Medulla oblongata (tissue), 1 donor: ENCODE measurements at regions not wholly inside any gene's neighbourhood (a gene's known extent, or its start where the extent isn't known, plus 50 kb on each side); places are given as distances from the start of the nearest gene placed in this dataset.

Experiments used
- DNase-seq: peaks from one replicate; pipeline ENCODE4 v3.0.0-alpha.2; 2015; ENCODE audit errors: extremely low spot score

DNA sequence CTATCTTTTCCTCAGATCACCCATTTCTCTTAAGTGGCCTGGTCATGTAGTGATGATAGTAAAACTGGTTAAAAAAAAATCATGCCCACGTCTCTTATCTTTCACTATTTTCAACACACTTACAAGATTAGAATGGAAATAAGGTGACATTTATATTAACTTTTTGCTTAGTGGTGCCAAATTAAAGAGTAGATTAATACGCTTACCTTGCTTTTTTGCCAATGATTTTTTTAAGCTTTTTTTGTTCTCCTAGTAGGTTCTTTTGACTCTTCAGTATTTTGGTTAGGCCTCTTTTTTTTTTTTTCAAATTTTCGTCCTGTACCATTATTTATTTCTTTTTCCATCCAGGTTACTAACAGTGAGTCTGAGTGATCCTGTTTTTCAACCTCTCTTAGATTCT lies 147.9 kb downstream of the PTCSC3 start:
- DNase-seq, result no peak

DNA sequence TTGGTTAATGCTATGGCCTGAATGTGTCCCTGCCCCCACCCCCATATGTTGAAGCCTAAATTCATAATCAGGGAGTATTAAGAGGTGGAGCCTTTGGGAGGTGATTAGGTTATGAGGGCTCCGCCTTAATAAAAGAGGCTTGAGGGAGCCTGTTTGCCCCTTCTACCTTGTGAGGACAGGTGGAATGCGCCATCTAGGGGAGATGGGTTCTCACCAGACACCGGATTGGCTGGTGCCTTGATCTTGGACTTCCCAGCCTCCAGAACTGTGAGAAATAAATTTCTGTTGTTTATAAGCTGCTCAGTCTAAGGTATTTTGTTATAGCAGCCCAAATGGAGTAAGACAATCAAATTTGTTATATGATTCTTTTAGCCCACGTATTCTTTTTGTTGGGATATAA lies 148.3 kb downstream of the PTCSC3 start:
- no peak for DNase-seq

DNA sequence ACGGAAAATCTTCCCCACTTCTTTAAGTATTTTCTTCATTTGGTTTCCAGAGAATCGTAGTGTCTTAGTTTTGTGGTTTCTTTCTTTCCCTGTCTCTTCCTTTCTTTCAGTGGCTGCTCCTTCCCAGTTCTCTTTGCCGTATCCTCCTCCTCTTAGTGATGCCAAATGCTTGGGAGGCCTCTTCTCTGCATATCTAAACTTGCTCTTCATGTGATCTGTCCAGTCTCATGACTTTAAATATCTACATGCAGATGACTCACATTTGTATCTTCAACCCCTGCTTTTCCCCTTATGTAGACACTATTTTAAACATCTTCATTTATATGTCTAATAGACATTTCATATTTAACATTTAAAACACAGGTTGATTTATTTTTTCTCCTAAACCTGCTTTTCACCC lies 149.2 kb downstream of the PTCSC3 start:
- DNase-seq, result no peak

DNA sequence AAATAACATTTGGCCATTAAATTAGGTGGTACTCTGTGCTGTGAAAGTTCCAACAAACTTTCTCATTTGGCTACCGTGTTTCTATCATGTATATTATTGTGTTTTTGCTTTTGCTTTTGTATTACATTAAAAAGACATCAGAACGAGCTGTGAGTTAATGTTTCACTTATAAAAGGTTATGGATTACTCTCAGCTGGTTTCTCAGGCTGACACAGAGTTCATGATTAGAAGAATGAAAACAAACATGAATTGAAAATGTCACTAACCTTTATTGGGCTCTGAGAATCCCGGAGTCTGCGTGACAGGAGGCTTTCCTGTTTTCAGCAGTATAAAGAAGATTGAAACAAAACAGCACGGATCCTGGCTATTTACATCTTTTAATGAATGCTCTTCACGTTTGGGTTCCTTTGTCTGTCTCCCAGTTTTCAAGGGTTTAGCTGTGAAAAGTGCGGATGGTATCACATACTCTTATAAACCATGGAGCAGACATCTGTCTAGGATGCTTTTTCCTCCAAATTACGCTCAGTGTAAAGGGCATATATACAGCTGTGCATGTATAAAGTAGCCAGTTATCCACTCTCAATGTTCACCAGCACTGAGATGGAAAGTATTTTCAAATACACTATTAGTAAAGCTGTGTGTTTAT lies 153.6 kb downstream of the PTCSC3 start:
- DNase-seq, result peak; percentile 56

DNA sequence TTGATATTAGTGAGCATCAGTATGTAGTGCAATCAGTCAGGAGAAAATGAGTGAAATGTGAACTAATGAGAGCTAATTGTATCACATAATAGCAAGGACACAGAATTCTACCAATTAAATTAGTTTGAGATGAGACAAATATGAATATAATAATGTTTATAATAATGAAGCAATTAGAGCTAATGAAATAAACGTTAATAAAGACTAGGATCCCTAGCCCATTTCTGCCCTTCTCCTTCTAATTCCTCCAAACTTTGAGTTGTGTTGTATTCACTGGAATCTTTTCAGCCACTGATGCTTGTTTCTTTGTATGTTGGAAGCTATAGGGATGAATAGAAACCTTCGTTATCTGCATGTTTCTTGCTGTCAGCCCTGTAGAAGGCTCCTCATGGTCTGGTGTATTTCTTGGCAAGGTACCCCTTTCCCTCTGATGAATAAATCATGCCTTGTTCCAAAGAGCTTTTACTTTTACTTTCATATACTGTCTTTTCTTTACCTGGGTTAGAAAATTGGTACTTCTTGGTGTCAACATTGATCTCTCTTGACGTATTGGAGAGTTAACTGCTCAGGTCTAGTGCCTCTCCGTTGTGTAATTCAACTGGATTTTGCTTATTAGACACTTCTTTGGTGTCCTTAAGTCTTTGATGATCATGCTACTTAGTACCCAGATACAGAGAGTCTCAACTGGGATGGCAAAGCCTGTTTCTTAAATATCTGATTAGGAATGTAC lies 154.8 kb downstream of the PTCSC3 start:
- DNase-seq, result peak; percentile 47

DNA sequence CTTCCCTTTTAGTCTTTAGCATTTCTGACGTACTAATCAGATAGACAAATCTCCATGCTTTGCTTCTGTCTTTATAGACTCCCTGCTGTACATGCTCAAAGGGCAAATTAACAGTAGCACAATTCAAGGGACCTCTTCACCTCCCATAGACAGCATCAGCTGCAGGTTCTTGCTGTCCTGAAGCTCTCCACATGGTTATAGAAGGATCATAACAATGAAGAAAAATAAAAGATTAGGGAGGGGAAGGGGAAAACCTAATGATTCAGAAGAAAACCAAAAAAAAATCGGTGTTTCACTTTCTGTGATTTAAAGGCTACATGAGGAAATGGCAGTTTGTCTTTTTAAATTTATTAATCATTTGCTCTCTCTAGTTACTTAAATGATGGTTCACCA lies 155.5 kb downstream of the PTCSC3 start:
- DNase-seq, result peak; percentile 50

DNA sequence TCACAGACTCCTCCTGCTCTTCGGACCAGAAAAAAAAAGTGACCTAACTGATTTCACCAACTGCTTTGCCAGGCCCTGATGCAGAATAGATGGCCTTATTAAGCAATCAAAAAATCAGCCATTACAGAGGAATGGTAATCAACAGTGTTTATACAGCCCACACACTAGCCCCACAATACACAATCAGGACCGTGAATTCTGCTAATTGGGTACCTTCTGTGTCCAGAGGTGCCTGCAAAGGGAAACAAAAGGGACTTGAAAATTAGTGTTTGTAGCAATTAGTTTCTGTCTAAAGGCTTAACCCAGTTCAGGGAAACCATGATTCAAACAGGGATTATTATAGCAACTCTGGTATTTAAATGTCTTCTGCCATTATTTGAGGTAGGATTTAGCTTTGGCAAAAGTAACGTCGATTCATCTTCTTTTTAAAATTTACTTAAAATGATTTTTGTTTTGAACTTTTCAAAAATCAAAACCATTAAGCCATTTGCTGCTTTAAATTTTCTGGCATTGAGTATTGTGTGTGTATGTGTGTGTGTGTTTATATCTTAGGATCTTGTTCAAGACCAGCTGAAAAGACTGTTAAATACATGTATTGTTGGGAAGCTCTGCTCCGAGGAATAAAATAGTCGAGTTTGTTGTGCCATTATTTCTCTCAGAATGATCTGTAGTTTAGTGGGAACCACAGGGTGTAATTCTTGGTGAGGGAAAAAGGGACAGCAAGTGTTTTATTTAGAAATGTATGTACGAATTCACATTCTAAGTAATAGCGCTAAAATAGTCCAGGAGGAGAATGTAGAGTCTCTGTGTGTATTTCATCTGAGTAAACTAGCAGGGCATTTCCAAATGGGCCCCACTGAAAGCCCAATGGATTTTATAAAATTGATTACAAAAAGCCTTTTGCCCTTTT lies 156.1 kb downstream of the PTCSC3 start:
- peak; percentile 59 for DNase-seq

DNA sequence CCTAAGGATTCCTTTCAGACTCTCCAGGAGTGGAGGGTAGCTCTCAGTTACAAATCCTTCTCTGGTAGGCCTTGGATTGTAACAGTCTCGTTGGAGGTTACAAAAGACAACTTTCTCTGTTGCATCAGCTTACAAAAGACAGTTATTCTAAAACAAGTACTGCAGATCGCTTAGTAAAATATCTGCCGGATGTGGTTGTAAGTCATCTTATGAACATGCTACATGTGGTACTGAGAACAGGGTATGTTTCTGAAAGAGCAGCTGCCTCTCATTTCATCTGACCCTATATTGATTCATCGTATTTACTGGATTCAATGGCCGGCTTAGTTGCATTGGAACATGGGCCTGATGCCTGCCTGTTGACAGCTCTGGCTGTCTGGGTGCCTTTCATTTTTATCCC lies 157.4 kb downstream of the PTCSC3 start:
- DNase-seq, result no peak

DNA sequence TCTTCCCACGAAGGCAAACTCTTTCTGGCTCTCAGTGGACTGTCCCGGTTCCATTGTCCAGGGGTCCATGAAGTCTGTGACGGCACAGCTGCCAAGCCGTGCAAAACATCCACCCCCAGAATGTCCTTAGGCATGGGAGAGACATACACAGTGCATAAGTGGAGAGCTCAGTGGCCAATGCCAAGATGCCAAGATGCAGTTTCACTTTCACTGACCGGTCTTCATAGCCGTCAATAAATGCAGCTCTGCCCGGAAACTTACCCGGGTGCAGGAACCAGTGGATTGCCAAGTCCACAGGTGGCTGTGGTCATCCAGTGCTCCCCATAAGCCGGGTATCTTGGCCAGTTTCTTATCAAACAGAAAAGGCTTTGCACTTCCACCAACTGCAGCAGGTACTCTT lies 162.3 kb downstream of the PTCSC3 start:
- DNase-seq, result peak; percentile 44

DNA sequence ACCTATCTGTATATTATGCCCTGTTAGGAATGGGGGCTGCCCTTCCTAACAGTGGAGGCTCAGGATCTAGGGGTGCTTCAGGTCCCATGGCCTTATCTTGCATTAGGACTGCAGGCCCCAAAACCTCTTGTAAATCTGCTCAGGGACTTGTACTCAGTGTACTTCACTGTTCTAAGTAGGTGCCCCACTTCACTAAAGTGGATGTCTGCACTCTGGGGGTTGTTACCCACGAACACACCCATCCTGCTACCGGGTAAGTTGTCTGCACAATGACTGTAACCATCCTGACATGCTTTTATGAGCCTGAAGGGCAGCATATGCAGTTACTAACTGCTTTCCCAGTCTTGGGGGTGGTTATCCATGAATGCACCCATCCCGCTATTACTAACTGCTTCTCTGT lies 163.0 kb downstream of the PTCSC3 start:
- no peak for DNase-seq

DNA sequence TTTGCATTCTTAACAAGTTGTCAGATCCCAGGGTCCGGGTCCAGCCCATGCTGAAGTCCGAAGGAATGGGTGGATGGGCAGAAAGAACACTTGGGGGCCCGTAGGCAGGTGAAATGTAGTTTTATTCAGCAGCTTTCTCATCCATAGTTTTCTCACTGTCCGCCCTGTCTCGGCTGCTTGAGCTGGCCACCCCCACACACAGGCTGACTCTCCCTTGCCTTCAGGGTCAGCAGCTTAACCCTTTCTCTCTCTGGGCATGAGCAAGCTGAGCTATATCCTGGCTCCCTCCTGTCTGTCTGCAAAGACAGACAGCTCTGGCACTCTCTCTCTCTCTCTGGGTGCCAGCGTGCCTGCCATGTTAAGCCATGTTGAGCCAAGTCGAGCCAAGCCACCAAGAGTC lies 163.9 kb downstream of the PTCSC3 start:
- no peak for DNase-seq

DNA sequence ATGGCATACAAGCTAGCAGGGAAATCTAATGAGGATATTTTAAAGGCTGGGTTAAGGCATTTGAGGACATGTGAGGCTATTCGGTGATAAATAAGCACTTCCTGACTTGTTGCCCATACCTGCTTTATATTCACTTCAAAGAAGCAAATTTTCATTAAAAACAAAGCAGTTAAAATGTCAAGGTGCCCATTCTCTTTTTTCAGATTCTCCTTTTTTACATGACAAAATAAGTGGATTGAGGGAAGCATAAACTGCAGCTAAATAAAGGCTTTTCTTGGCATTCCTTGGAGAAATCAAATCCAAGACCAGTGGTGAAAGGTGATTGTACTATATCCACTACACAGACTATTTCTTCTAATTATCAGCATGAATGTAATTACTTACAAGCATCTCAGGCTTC lies 166.9 kb downstream of the PTCSC3 start:
- no peak for DNase-seq

DNA sequence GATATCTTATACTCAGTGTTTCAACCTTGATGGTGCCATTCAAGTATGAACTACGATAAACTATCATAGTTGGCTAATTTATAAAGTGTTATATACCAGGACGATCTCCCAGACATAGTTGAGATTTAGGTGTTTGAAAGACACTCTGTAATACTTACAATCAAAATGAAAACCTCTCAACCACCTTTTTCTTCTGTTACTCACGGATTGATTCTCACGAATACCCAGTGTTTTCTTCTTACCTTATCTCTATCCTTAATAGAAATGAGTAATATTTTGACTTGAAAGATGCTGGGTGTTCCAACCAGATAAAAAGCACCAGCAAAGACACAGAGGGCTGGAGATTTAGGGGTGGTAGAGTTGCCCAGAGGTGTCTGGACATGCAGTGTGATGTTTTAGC lies 169.9 kb downstream of the PTCSC3 start:
- no peak for DNase-seq

DNA sequence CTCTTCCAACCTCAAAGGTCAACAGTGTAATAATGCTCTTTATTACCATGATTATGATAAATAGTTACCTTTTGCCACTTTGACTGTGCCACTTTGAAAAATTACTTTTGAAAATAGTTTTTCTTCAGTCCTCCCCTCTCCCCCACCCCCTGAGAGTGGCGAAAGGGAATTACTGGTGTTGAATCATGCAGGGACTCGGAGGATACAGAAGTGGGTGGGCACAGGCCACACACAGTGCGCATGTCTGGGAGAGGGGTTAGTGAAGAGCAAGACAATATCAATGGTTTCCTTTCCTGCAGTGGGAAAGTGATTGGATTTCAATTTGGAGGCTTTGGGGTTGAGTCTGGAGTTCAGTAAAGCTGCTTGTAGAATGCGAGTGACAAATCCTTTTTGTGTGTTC lies 170.9 kb downstream of the PTCSC3 start:
- DNase-seq, result no peak

DNA sequence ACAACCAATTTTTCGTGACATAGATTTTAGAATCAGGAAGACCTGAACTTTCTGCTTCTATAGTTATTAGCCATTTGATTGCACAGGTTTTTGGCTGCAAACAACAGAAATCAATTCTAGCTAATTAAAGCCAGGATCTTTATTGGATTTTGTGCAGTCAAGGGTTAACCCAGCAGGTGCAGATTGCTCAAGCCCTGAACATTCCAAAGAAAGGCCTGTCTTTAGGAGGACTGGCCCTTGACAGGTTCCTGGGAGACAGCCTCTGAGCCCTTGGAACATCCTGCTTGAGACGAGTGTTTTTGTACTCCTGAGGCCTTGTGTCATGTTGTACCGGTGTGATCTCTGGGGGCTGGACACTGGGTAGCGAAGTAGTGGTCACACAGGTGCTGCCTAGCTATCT lies 174.6 kb downstream of the PTCSC3 start:
- no peak for DNase-seq

DNA sequence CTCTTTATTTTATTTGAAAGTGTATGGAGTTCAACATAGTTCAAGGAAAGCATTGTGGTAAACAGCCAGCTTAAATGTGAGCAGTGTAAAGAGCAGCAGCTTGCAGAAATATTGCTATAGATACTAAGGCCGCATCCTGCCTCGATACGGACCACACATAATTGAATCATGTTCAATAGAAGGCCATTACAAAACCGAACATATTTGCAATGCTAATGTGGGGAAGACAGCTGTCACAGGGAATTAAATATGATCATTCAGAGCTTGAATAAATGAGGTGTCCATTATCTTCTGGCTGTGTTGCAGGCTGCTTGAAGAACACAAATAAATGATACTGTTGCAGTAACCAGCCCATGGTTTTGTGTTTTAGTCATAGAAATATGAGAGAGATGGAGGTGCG lies 173.2 kb downstream of the BRMS1L start:
- DNase-seq, result no peak

DNA sequence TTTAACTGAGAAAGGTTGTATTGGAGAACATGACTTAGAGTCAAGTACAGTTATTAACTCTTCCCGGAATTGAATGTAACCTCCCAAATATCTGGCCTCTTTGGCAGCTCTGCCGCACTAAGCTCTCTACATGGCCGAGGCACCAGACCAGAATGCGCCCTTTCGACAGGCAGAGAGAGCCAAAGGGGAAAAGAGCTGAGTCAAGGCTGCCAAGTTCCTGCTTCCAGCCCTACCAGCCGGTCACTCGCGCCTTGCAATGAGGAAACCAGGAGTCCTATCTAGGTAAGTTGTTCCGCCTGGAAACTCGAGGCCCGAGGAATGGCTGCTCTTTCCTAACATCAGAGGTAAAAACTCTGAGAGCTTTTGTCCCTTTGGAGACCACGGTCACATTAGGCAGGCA lies 172.2 kb downstream of the BRMS1L start:
- DNase-seq, result peak; percentile 63

DNA sequence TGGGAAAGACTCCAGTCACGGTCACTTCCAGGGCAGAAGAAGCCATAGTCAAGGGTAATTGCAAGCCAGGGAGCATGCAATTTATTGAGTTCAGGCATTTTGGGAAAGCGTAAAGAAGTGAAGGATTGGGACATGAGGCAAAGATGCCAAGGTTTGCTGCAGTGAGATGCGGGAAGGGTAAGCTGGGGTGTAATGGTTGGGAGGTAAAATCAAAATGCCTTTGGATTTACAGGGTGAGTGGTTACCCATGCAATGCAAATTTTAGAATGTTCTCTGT lies 167.5 kb downstream of the BRMS1L start:
- DNase-seq, result no peak

DNA sequence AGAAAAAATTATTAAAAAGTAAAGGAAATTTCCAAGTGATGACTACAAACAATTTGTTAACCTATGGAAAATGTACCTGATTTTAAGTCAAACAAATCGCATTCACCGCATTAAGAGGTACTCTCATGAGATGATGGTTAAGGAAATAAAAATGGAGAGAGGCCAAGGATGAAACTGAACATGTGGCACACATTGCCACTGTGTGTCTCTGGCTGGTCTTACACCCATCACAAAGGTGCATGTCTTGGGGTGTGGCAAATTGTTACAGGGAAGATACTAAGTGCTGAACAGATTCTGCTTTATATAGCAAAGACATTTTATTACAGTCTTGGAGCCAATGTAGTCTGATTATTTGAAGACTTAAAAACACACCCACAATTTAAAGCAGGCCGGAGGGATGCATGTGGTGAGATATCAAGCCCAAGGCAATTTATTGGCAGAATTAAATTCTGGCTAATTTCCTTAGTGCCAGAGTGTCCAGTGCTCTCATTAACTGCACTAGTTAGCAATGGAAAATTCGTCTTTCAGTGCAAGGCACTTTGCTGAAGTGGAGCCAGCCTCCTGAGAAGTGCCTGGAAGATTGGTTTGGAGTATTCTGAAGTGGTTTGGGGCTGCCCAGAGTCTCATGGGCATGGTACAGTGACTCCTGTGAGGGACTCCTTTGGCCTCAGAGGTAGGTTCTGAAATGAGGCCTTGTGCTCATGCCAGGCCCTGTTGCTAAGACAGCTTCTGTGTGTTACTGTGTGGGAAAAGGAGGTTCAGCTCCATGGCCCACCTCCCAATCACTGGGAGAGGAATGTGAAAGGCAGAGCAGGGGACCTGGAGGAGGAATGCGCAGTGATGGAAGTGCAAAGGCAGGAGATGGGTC lies 166.9 kb downstream of the BRMS1L start:
- peak; percentile 69 for DNase-seq

DNA sequence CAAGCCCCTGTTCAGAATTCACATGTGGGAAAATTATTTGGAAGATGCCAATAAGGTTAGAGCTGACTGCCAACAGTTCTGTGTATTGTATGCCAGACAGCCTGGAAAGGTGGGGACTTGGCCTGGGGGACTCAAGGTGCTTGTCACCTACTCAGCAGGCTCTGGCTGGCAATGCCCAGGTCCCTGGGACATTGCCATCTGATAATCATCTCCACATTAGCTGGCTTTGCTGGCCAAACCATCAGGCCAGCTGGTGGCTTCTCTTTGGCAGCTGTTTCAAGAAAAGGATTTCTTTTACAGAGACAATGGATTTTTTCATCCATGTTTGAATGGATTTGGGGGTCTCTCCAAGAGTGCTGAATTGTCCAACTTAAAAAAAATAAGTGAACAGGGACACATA lies 165.2 kb downstream of the BRMS1L start:
- DNase-seq, result peak; percentile 44

DNA sequence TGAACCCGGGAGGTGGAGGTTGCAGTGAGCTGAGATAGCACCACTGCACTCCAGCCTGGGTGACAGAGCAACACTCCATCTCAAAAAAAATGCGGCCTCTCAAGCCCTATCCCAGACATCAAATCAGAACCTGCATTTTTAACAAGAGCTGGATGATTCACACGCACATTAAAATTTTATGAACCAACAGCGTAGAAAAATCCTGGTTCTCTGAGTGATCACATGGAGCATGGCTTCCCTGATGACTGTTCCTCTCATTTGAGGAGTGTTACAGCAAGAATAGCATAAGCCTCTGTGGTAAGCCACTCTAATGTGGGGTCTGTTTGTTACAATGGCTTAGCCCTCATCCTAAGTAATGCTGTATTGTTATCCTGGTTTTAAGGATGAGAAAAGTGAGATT lies 163.6 kb downstream of the BRMS1L start:
- no peak for DNase-seq
